Spinal cord (tissue), 9 donors: ENCODE measurements at regions not wholly inside any gene's neighbourhood (a gene's known extent, or its start where the extent isn't known, plus 50 kb on each side); places are given as distances from the start of the nearest gene placed in this dataset.

Experiments used
- DNase-seq, 6 donors: peaks; one replicate each; pipeline versions ENCODE4 v3.0.0 to v3.0.0-alpha.2; 2013 to 2015; ENCODE audit warnings: low spot score in 6 of 6, low read depth in 4 of 6
- H3K27ac ChIP-seq: one replicate; pipeline ENCODE4 v1.5.1; 2013; ENCODE audit warnings: low read depth, low read length, control low read depth
- H3K27me3 ChIP-seq: one replicate; pipeline ENCODE4 v1.6.1; 2013; ENCODE audit warnings: low read length; ENCODE audit not compliant: control insufficient read depth, insufficient read depth
- H3K36me3 ChIP-seq: one replicate; pipeline ENCODE4 v1.6.1; 2013; ENCODE audit warnings: low read length; ENCODE audit not compliant: control insufficient read depth, insufficient read depth
- H3K4me1 ChIP-seq: one replicate; pipeline ENCODE4 v1.6.1; 2013; ENCODE audit warnings: low read length; ENCODE audit not compliant: control insufficient read depth, insufficient read depth
- H3K4me3 ChIP-seq: one replicate; pipeline ENCODE4 v1.5.1; 2013; ENCODE audit warnings: low read depth, low read length, control low read depth
- H3K9me3 ChIP-seq: one replicate; pipeline ENCODE4 v1.6.1; 2013; ENCODE audit warnings: low read length; ENCODE audit not compliant: control insufficient read depth, insufficient read depth
- WGBS: methylation state at CpG from one replicate; pipeline ENCODE4 v1.1.5; 2013; ENCODE audit warnings: missing lambda C conversion rate; ENCODE audit not compliant: insufficient coverage; 5-methylcytosine and 5-hydroxymethylcytosine counted together
- donor health status: healthy.

DNA sequence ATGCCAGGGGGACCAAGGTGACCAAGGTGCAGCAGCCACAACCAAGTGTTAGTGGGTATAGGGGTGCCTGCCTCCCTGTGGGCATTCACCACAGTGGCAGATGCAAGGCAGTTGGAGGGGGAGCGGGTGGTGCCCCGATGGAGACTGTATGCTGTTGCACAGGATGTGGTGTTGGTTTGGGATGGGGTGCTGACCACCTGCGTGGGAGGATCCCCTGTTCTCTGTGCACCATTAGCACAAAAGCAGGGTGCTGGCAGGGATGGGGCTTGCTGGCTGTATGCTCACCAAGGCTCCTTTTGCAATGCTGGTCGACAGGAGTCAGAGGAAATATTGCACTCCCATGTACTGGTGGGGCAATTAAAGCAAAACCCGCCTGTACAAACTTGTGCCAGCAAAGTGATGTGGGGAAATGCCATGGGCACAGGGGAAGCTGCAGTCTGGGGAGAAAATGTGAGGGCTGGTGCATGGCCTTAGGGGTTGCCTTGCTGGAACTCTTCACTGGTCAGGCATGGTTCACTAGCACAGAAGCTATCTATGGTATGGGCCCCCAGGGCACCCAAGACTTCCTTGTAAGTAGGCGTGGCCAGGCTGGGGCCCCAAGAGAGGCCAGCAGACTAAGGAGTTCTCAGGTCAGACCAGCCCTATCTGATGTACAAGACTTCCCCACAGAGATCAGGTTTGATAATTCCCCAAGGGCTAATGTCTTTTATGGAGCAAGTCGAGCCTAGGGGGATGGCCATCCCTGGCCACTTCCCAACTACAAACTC, 51.9 kb upstream of the GNAT3 start:
- Histone ChIP-seq H3K27ac (no peak overlapping the region), H3K27me3 (no peaks in the 10 kb centered on the region), H3K4me1 (no peaks in the 10 kb centered on the region), H3K36me3 (no peaks in the 10 kb centered on the region), H3K9me3 (peaks cover 5% of the 10 kb centered on the region), H3K4me3 (no peak overlapping the region)
- no peak for DNase-seq
- WGBS = 87% methylated on average over 7 of the region's 7 CpGs

DNA sequence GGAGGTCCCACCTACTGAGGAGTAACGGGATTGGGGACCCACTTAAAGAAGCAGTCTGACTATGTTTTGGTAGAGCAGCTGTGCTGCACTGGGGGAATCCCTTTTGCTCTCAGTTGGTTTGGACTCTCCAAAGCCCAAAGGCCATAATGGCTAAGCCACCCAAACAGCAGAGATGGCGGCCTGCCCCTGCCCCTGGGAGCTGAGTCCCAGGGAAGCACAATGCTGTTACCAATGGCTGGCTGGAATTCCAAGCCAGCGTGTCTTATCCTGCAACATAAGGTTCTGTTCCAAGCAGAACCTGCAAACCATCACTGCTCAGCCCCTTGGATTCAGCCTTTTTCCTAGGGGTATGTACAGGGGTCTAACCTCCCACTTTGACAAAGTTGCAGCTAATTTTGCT, 53.7 kb upstream of the GNAT3 start:
- no peak for DNase-seq
- Histone ChIP-seq H3K27me3 (no peaks in the 10 kb centered on the region), H3K4me1 (no peaks in the 10 kb centered on the region), H3K27ac (no peak overlapping the region), H3K9me3 (peaks cover 3% of the 10 kb centered on the region), H3K4me3 (no peak overlapping the region), H3K36me3 (no peaks in the 10 kb centered on the region)
- WGBS = 97% methylated on average over 3 of the region's 3 CpGs

DNA sequence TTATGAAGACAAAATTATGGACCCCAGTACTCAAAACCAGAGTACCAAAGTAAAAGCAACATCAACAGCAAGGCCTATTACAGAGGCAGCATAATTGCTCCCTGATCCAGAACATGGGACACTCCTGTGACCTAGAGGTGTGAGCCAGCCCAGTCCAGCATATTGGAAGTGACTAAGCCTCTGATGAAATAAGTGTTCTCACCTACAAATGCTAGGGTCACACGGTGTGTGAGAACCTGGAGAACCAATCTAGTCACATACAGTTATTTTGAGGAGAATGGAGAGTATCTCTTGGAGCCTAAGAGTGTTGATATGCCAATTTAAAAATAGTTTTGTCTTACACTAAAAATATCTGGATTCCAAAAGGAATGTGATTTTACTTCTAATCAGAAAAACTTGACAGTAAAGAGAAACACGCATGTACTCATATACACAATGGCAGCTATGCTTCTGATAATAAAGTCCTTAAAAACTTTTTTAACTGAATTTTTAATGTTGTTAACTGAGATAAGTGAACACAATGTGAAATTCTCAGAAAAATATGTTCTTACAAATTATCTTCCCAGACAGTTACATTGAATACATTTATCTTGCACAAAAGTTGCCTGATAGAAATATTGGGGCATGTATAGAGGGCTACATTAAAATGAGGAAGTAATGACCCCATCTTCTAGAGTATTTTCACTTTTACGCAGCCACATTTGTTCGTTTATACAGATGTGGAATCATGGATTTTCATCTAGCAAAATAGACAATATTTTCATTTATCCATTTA, 56.8 kb upstream of the CD36 start:
- H3K4me1 ChIP-seq = no peaks in the 10 kb centered on the region
- H3K9me3 ChIP-seq = no peaks in the 10 kb centered on the region
- no peaks in the 10 kb centered on the region for H3K27me3 ChIP-seq
- H3K36me3 ChIP-seq = no peaks in the 10 kb centered on the region
- no peak for DNase-seq
- H3K27ac ChIP-seq = no peak overlapping the region
- WGBS = no CpG with 5 or more reads among the region's 4 CpGs
- no peak overlapping the region for H3K4me3 ChIP-seq

DNA sequence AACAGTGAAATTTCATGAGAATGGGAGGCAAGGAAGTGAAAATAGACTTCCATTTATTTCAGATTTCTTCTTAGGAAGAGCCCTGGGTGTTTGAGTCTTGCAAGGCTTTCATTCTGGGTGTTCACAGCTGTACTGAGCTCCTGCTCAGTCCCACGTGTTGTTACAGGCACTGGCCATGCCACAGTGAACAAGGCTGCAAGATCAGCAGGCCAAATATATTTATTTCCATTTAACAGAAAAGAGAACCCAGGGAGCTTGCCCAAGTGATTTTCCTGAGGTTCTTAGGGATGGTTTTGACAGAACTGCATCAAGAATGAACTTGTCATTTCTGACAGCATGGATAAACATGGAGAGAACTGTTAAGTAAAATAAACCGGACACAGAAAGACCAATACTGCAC, 54.5 kb upstream of the CD36 start:
- no CpG with 5 or more reads among the region's 2 CpGs for WGBS
- Histone ChIP-seq H3K4me1 (no peaks in the 10 kb centered on the region), H3K27ac (no peak overlapping the region), H3K27me3 (no peaks in the 10 kb centered on the region), H3K36me3 (no peaks in the 10 kb centered on the region), H3K9me3 (no peaks in the 10 kb centered on the region), H3K4me3 (no peak overlapping the region)
- peak in 1 of 6 donors; percentile 17 for DNase-seq

DNA sequence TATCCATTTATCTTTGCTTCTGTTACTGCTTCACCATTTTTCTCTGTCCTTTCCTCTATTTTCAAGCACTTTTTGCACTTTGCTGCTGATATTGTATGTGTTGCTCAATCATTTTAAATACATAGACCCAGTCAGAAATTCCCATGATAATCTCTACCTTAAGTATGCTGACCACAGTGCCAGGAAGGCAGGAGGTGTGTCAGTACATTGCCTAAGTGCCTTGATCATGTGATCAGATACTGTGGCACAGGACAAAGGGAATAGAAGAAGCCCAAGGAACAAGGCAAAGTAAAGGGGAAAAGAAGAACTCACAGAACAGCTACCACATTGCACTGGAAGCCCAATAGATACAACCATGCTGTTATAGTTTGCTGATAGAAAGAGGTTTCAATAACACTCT, 53.7 kb upstream of the CD36 start:
- Histone ChIP-seq H3K27me3 (no peaks in the 10 kb centered on the region), H3K9me3 (no peaks in the 10 kb centered on the region), H3K4me3 (no peak overlapping the region), H3K4me1 (no peaks in the 10 kb centered on the region), H3K36me3 (no peaks in the 10 kb centered on the region), H3K27ac (no peak overlapping the region)
- no peak for DNase-seq

DNA sequence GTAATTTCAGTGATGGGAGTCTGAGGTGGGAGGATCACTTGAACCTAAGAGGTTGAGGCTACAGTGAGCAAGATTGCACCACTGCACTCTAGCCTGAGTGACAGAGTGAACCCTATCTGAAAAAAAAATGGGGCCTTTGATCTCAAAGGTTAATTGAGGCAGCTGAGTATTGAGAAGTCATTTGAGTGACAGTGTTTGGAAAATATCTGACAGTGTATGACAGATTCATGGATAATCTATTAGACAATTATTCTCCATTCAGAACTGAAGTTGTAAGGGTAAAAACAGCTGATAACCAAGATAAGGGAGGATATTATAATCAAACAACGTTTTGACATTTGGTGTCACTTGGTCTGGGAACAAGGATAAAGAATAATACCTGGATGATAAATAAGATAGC, 50.9 kb upstream of the CD36 start:
- WGBS = no CpG with 5 or more reads among the region's 1 CpG
- Histone ChIP-seq H3K4me1 (no peaks in the 10 kb centered on the region), H3K4me3 (no peak overlapping the region), H3K27ac (no peak overlapping the region), H3K9me3 (no peaks in the 10 kb centered on the region), H3K36me3 (no peaks in the 10 kb centered on the region), H3K27me3 (no peaks in the 10 kb centered on the region)
- DNase-seq = no peak

DNA sequence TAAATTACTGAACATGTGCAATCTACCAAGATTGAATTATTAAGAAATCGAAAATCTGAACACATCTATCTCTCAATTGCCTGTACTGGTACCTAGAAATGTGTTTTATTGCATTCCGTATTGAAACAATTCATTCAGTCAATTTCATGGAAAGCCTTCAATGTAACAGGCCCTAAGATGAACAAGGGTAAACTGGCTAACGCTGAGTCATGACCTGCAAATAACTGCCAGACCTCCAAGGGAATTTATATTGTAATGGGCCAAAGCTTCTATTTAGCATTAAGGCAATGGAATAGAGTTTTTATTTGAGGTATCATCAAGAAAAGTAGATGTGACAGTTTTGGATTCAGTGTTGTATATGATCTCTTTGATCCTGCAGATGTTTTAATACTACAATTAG, 49.9 kb upstream of the CD36 start:
- Histone ChIP-seq H3K27me3 (no peaks in the 10 kb centered on the region), H3K4me1 (no peaks in the 10 kb centered on the region), H3K27ac (no peak overlapping the region), H3K36me3 (no peaks in the 10 kb centered on the region), H3K9me3 (no peaks in the 10 kb centered on the region), H3K4me3 (no peak overlapping the region)
- no peak for DNase-seq
- WGBS = no CpG with 5 or more reads among the region's 3 CpGs
